Nephron progenitor cell (in vitro differentiated cells): ENCODE measurements at regions not wholly inside any gene's neighbourhood (a gene's known extent, or its start where the extent isn't known, plus 50 kb on each side); places are given as distances from the start of the nearest gene placed in this dataset.

Experiments
- DNase-seq: peaks from one replicate; pipeline ENCODE4 v3.0.0; 2021
- H3K27ac Mint-ChIP-seq: 2 replicates; pipeline ENCODE4 v1.8.0; 2021; ENCODE audit warnings: mild to moderate bottlenecking, moderate library complexity, mixed read lengths
- H3K27me3 Mint-ChIP-seq: 2 replicates; pipeline ENCODE4 v1.8.0; 2021; ENCODE audit warnings: mild to moderate bottlenecking, low read depth, mixed read lengths; ENCODE audit not compliant: poor library complexity
- H3K36me3 Mint-ChIP-seq: 2 replicates; pipeline ENCODE4 v1.8.0; 2021; ENCODE audit warnings: low read depth, mixed read lengths
- H3K4me1 Mint-ChIP-seq: 2 replicates; pipeline ENCODE4 v1.8.0; 2021; ENCODE audit warnings: mixed read lengths
- H3K4me3 Mint-ChIP-seq: 2 replicates; pipeline ENCODE4 v1.8.0; 2021; ENCODE audit warnings: mild to moderate bottlenecking, moderate library complexity, mixed read lengths
- H3K9me3 Mint-ChIP-seq: 2 replicates; pipeline ENCODE4 v1.8.0; 2021; ENCODE audit warnings: mild to moderate bottlenecking, moderate library complexity, mixed read lengths
- CTCF ChIP-seq: fragments of 200-600 bp; sonication (generic); IDR thresholded peaks from 2 replicates; pipeline ENCODE4 v1.5.0; 2021; ENCODE audit warnings: antibody characterized with exemption

- Mint-ChIP-seq H3K27ac (no peak overlapping the region), H3K4me3 (no peak overlapping the region), H3K27me3 (no peaks in the 10 kb centered on the region), H3K36me3 (peaks cover 9% of the 10 kb centered on the region), H3K4me1 (peaks cover 23% of the 10 kb centered on the region), H3K9me3 (peaks cover 17% of the 10 kb centered on the region)
- DNase-seq, result no peak
- no peak for TF ChIP-seq CTCF
These were observed 599.3 kb upstream of the TLE4 start for GRCh38 chr9:78972303-78972999.

- DNase-seq, result no peak
- Mint-ChIP-seq H3K4me1 (peaks cover 23% of the 10 kb centered on the region), H3K27ac (no peak overlapping the region), H3K9me3 (peaks cover 5% of the 10 kb centered on the region), H3K36me3 (no peaks in the 10 kb centered on the region), H3K4me3 (no peak overlapping the region), H3K27me3 (no peaks in the 10 kb centered on the region)
- no peak for TF ChIP-seq CTCF
These were observed 597.9 kb upstream of the TLE4 start for GRCh38 chr9:78973907-78974306.

- Mint-ChIP-seq H3K4me3 (no peak overlapping the region), H3K4me1 (no peaks in the 10 kb centered on the region), H3K27me3 (no peaks in the 10 kb centered on the region), H3K36me3 (no peaks in the 10 kb centered on the region), H3K9me3 (peaks cover 11% of the 10 kb centered on the region), H3K27ac (no peak overlapping the region)
- no peak for DNase-seq
- no peak for TF ChIP-seq CTCF
These were observed 588.9 kb upstream of the TLE4 start for GRCh38 chr9:78982849-78983248.

DNA sequence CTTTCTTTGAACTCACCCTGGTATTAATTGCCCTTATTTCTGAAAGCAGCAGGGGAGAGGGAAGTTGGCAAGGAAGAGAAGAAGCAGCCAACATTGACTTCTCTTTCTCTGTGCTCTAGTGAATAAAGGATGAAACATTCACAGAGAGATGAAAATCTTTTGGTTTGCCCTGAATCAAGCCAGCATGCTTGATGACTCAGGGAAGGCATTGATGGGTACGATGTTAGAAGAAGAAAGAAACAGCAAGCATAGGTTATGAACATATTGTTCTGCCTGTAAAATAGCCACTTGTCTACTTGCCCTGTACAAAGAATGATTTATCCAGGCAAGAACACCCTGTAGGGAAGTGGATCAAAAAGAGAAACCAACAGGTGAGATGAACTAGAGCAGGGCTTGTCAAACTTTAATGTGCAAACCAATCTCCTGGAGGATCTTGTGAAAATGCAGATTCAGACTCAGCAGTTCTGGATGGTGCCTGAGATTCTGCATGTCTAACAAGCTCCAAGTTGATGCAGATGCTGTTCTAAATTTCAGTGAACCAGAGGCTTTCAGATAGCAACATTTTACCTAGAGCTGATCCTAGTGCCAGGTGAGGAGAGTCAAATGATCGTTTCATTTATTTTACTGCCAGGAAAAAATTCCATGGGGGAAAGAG is 586.6 kb upstream of the TLE4 start:
- Mint-ChIP-seq H3K9me3 (peaks cover 11% of the 10 kb centered on the region), H3K27ac (no peak overlapping the region), H3K4me1 (no peaks in the 10 kb centered on the region), H3K27me3 (no peaks in the 10 kb centered on the region), H3K36me3 (no peaks in the 10 kb centered on the region), H3K4me3 (no peak overlapping the region)
- no peak for DNase-seq
- no peak for TF ChIP-seq CTCF

DNA sequence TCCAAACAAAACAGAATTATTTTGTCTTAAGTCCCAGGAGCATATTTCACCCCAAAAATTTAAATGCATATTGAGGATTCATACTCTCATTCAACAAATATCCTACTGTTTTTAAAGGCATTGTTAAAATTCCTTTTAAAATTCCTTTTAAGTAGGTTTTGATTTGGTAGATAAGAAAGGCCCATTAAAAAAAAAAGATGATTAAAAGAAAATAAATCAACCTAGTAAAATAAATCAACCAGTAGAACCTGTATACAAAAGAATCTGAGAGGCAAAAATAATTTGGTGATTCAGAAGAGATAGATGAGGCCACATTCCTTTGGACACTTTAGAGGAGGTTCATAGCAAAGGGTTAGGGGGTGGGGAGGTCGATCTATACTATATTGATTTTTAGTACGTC is 585.3 kb upstream of the TLE4 start:
- Mint-ChIP-seq H3K4me1 (no peaks in the 10 kb centered on the region), H3K27me3 (no peaks in the 10 kb centered on the region), H3K4me3 (no peak overlapping the region), H3K27ac (no peak overlapping the region), H3K36me3 (no peaks in the 10 kb centered on the region), H3K9me3 (peaks cover 5% of the 10 kb centered on the region)
- no peak for DNase-seq
- no peak for TF ChIP-seq CTCF
